ENCODE measurements at regions not wholly inside any gene's neighbourhood (a gene's known extent, or its start where the extent isn't known, plus 50 kb on each side); places are given as distances from the start of the nearest gene placed in this dataset.

- TF ChIP-seq CTCF (IDR thresholded peaks at IDR 0.05) = no peak
- TF ChIP-seq POLR2AphosphoS5 (IDR thresholded peaks at IDR 0.05) = no peak
- TF ChIP-seq POLR2A (IDR thresholded peaks at IDR 0.05) = no peak
- intact Hi-C loops (cut with DNase I) = no loop called here
- no peaks in the 10 kb centered on the region for H3K36me3 ChIP-seq
- 85% methylated on average over 3 of the region's 3 CpGs for WGBS
- no peaks in the 10 kb centered on the region for H3K9me3 ChIP-seq
- H3K4me3 ChIP-seq = no peak overlapping the region
- DNase-seq (ENCODE audit: low spot score) = no peak
- no peaks in the 10 kb centered on the region for H3K27me3 ChIP-seq (replicated peaks; ENCODE audit: insufficient read depth)
- H3K27ac ChIP-seq = no peak overlapping the region
- H3K4me1 ChIP-seq (replicated peaks) = no peaks in the 10 kb centered on the region
These were observed 897.4 kb upstream of the KLHL29 start for GRCh38 chr2:22487541-22487940.

GRCh38 chr2:22491442-22491841 is 893.5 kb upstream of the KLHL29 start:
- Histone ChIP-seq H3K27ac (no peak overlapping the region), H3K9me3 (no peaks in the 10 kb centered on the region), H3K4me3 (no peak overlapping the region), H3K27me3 (replicated peaks; ENCODE audit: insufficient read depth) (no peaks in the 10 kb centered on the region), H3K4me1 (replicated peaks) (no peaks in the 10 kb centered on the region), H3K36me3 (no peaks in the 10 kb centered on the region)
- WGBS = 37% methylated on average over 5 of the region's 5 CpGs
- TF ChIP-seq POLR2A (IDR thresholded peaks at IDR 0.05) (no peak), POLR2AphosphoS5 (IDR thresholded peaks at IDR 0.05) (no peak), CTCF (IDR thresholded peaks at IDR 0.05) (no peak)
- DNase-seq (ENCODE audit: low spot score) = no peak
- intact Hi-C loops (cut with DNase I) = no loop called here

- Histone ChIP-seq H3K27me3 (replicated peaks; ENCODE audit: insufficient read depth) (no peaks in the 10 kb centered on the region), H3K27ac (no peak overlapping the region), H3K4me3 (no peak overlapping the region), H3K4me1 (replicated peaks) (no peaks in the 10 kb centered on the region), H3K36me3 (no peaks in the 10 kb centered on the region), H3K9me3 (no peaks in the 10 kb centered on the region)
- TF ChIP-seq POLR2AphosphoS5 (IDR thresholded peaks at IDR 0.05) (no peak), POLR2A (IDR thresholded peaks at IDR 0.05) (no peak), CTCF (IDR thresholded peaks at IDR 0.05) (no peak)
- WGBS = 62% methylated on average over 3 of the region's 3 CpGs
- intact Hi-C loops (cut with DNase I) = no loop called here
- no peak for DNase-seq (ENCODE audit: low spot score)
These were observed 890.8 kb upstream of the KLHL29 start for GRCh38 chr2:22494156-22494555.

GRCh38 chr2:22497064-22497463 is 887.9 kb upstream of the KLHL29 start:
- H3K27me3 ChIP-seq (replicated peaks; ENCODE audit: insufficient read depth) = no peaks in the 10 kb centered on the region
- no peaks in the 10 kb centered on the region for H3K4me1 ChIP-seq (replicated peaks)
- H3K27ac ChIP-seq = no peak overlapping the region
- H3K4me3 ChIP-seq = no peak overlapping the region
- no peaks in the 10 kb centered on the region for H3K9me3 ChIP-seq
- WGBS = 73% methylated on average over 1 of the region's 1 CpG
- DNase-seq (ENCODE audit: low spot score) = no peak
- intact Hi-C loops (cut with DNase I) = no loop called here
- no peaks in the 10 kb centered on the region for H3K36me3 ChIP-seq
- TF ChIP-seq POLR2A (IDR thresholded peaks at IDR 0.05) (no peak), POLR2AphosphoS5 (IDR thresholded peaks at IDR 0.05) (no peak), CTCF (IDR thresholded peaks at IDR 0.05) (no peak)

GRCh38 chr2:22497789-22498188 is 887.2 kb upstream of the KLHL29 start:
- H3K9me3 ChIP-seq = no peaks in the 10 kb centered on the region
- no peaks in the 10 kb centered on the region for H3K4me1 ChIP-seq (replicated peaks)
- no peak for DNase-seq (ENCODE audit: low spot score)
- no peak overlapping the region for H3K27ac ChIP-seq
- 89% methylated on average over 3 of the region's 3 CpGs for WGBS
- intact Hi-C loops (cut with DNase I) = no loop called here
- TF ChIP-seq CTCF (IDR thresholded peaks at IDR 0.05) = no peak
- TF ChIP-seq POLR2AphosphoS5 (IDR thresholded peaks at IDR 0.05) = no peak
- TF ChIP-seq POLR2A (IDR thresholded peaks at IDR 0.05) = no peak
- H3K36me3 ChIP-seq = no peaks in the 10 kb centered on the region
- H3K27me3 ChIP-seq (replicated peaks; ENCODE audit: insufficient read depth) = no peaks in the 10 kb centered on the region
- H3K4me3 ChIP-seq = no peak overlapping the region
